ENCODE measurements at regions not wholly inside any gene's neighbourhood (a gene's known extent, or its start where the extent isn't known, plus 50 kb on each side); places are given as distances from the start of the nearest gene placed in this dataset.

- Histone ChIP-seq H3K9me3 (no peaks in the 10 kb centered on the region), H3K4me3 (ENCODE audit: low read depth in 1 of 2, low read length in 1 of 2) (no peak overlapping the region), H3K27ac (no peak overlapping the region), H3K27me3 (no peaks in the 10 kb centered on the region), H3K4me1 (ENCODE audit: control insufficient read depth in 1 of 2, insufficient read depth in 1 of 2, low read depth in 1 of 2, low read length in 1 of 2) (no peaks in the 10 kb centered on the region), H3K36me3 (no peaks in the 10 kb centered on the region)
- no peak for TF ChIP-seq CTCF (IDR thresholded peaks at IDR 0.05)
These were observed 342.5 kb downstream of the PTEN start for GRCh38 chr10:88205842-88206446.

- Histone ChIP-seq H3K27me3 (no peaks in the 10 kb centered on the region), H3K27ac (no peak overlapping the region), H3K36me3 (no peaks in the 10 kb centered on the region), H3K4me3 (ENCODE audit: low read depth in 1 of 2, low read length in 1 of 2) (no peak overlapping the region), H3K4me1 (ENCODE audit: control insufficient read depth in 1 of 2, insufficient read depth in 1 of 2, low read depth in 1 of 2, low read length in 1 of 2) (no peaks in the 10 kb centered on the region), H3K9me3 (no peaks in the 10 kb centered on the region)
- no peak for TF ChIP-seq CTCF (IDR thresholded peaks at IDR 0.05)
These were observed 343.7 kb downstream of the PTEN start for GRCh38 chr10:88207121-88207546.

GRCh38 chr10:88209231-88209630 is 345.8 kb downstream of the PTEN start:
- Histone ChIP-seq H3K4me1 (ENCODE audit: control insufficient read depth in 1 of 2, insufficient read depth in 1 of 2, low read depth in 1 of 2, low read length in 1 of 2) (no peaks in the 10 kb centered on the region), H3K4me3 (ENCODE audit: low read depth in 1 of 2, low read length in 1 of 2) (no peak overlapping the region), H3K27me3 (no peaks in the 10 kb centered on the region), H3K27ac (no peak overlapping the region), H3K9me3 (no peaks in the 10 kb centered on the region), H3K36me3 (no peaks in the 10 kb centered on the region)
- no peak for TF ChIP-seq CTCF (IDR thresholded peaks at IDR 0.05)

GRCh38 chr10:88209837-88210561 is 346.6 kb downstream of the PTEN start:
- Histone ChIP-seq H3K27me3 (no peaks in the 10 kb centered on the region), H3K9me3 (no peaks in the 10 kb centered on the region)

GRCh38 chr10:88211230-88211629 is 347.8 kb downstream of the PTEN start:
- no peaks in the 10 kb centered on the region for H3K9me3 ChIP-seq
- H3K27me3 ChIP-seq = no peaks in the 10 kb centered on the region
- TF ChIP-seq CTCF (IDR thresholded peaks at IDR 0.05) = no peak
- H3K4me1 ChIP-seq (ENCODE audit: control insufficient read depth in 1 of 2, insufficient read depth in 1 of 2, low read depth in 1 of 2, low read length in 1 of 2) = no peaks in the 10 kb centered on the region
- H3K27ac ChIP-seq = no peak overlapping the region
- no peak overlapping the region for H3K4me3 ChIP-seq (ENCODE audit: low read depth in 1 of 2, low read length in 1 of 2)
- no peaks in the 10 kb centered on the region for H3K36me3 ChIP-seq

More at GRCh38 chr10:88209837-88210561, 346.6 kb downstream of the PTEN start:
- TF ChIP-seq CTCF (IDR thresholded peaks at IDR 0.05) = no peak
- Histone ChIP-seq H3K36me3 (no peaks in the 10 kb centered on the region), H3K4me3 (ENCODE audit: low read depth in 1 of 2, low read length in 1 of 2) (no peak overlapping the region), H3K4me1 (ENCODE audit: control insufficient read depth in 1 of 2, insufficient read depth in 1 of 2, low read depth in 1 of 2, low read length in 1 of 2) (no peaks in the 10 kb centered on the region), H3K27ac (no peak overlapping the region)
